B cell (primary cell): ENCODE measurements at regions not wholly inside any gene's neighbourhood (a gene's known extent, or its start where the extent isn't known, plus 50 kb on each side); places are given as distances from the start of the nearest gene placed in this dataset.

Experiments
- ATAC-seq: fragments of 200-7000 bp; cut with Tn5 transposase; one replicate; pipeline ENCODE4 v1.10.0; 2021; ENCODE audit warnings: low read depth, mild to moderate bottlenecking, moderate number of reproducible peaks, moderate library complexity
- CTCF ChIA-PET: fragments of 350-600 bp; sonication (Branson Sonifier 250); formaldehyde crosslinking; loops from one replicate; lab custom pipeline; 2021; ENCODE audit warnings: antibody characterized with exemption, inconsistent platforms; lab: Charles Lee
- POLR2A ChIA-PET: fragments of 350-600 bp; sonication (Branson Sonifier 250); formaldehyde crosslinking; loops from one replicate; lab custom pipeline; 2021; ENCODE audit warnings: antibody characterized with exemption; lab: Charles Lee
- DNase-seq: peaks from one replicate; pipeline ENCODE4 v3.0.0; 2013
- H2AFZ ChIP-seq: 2 replicates; pipeline ENCODE4 v1.6.1; 2012; ENCODE audit warnings: mild to moderate bottlenecking, low read depth, low read length; ENCODE audit not compliant: insufficient read depth, poor library complexity, severe bottlenecking
- H3K27ac ChIP-seq, 2 donors: 1 replicate in 1 of 2; 2 replicates in 1 of 2; pipeline ENCODE4 v1.5.1; 2012 to 2013; ENCODE audit warnings: low read length in 2 of 2, mild to moderate bottlenecking in 2 of 2, moderate library complexity in 1 of 2
- H3K27me3 ChIP-seq, 4 experiments: fragments of 200-600 bp in 1 of 4; sonication (generic) in 1 of 4; replicated peaks in 1 of 4; 1 replicate in 2 of 4; 2 replicates in 2 of 4; pipeline versions ENCODE4 v1.6.1 to v1.7.0; 2013 to 2016; ENCODE audit warnings: low read length in 3 of 4, mild to moderate bottlenecking in 2 of 4, mixed read lengths in 1 of 4, moderate library complexity in 1 of 4; ENCODE audit not compliant: insufficient read depth in 4 of 4, control insufficient read depth in 3 of 4; ENCODE audit errors: control extremely low read depth in 1 of 4
- H3K36me3 ChIP-seq, 2 experiments: replicated peaks in 1 of 2; 1 replicate in 1 of 2; 2 replicates in 1 of 2; pipeline versions ENCODE4 v1.6.1 to v1.7.1; 2013; ENCODE audit warnings: low read length in 1 of 2; ENCODE audit not compliant: insufficient read depth in 2 of 2, control insufficient read depth in 1 of 2; ENCODE audit errors: control extremely low read depth in 1 of 2, extremely low read depth in 1 of 2
- H3K4me1 ChIP-seq, 2 donors: fragments of 200-600 bp in 1 of 2; sonication (generic) in 1 of 2; 1 replicate in 1 of 2; 2 replicates in 1 of 2; pipeline versions ENCODE4 v1.5.1 to v1.6.1; 2013 to 2017; ENCODE audit warnings: low read length in 2 of 2; ENCODE audit not compliant: control insufficient read depth in 2 of 2, insufficient read depth in 2 of 2
- H3K4me2 ChIP-seq: replicated peaks from 2 replicates; pipeline ENCODE3; 2012; ENCODE audit warnings: mild to moderate bottlenecking, low read depth, low read length; ENCODE audit not compliant: poor library complexity, severe bottlenecking
- H3K4me3 ChIP-seq, 5 experiments: fragments of 200-600 bp in 1 of 5; sonication (generic) in 1 of 5; 1 replicate in 3 of 5; 2 replicates in 2 of 5; pipeline versions ENCODE4 v1.5.1 to v1.7.0; 2011 to 2016; ENCODE audit warnings: low read length in 4 of 5, mild to moderate bottlenecking in 4 of 5, low read depth in 2 of 5, control low read depth in 1 of 5, moderate library complexity in 1 of 5; ENCODE audit not compliant: insufficient read depth in 1 of 5; ENCODE audit errors: control extremely low read depth in 1 of 5, extremely low read depth in 1 of 5
- H3K79me2 ChIP-seq: fragments of 200-600 bp; sonication (generic); one replicate; pipeline ENCODE4 v1.6.0; 2016; ENCODE audit warnings: low read length; ENCODE audit not compliant: control insufficient read depth, insufficient read depth
- H3K9ac ChIP-seq: fragments of 200-600 bp; sonication (generic); 2 replicates; pipeline ENCODE4 v1.6.1; 2017; ENCODE audit warnings: mild to moderate bottlenecking, low read length, moderate library complexity
- H3K9me3 ChIP-seq, 3 donors: one replicate each; pipeline versions ENCODE4 v1.6.1 to v1.7.1; 2013; ENCODE audit warnings: low read length in 2 of 3; ENCODE audit not compliant: control insufficient read depth in 2 of 3, insufficient read depth in 1 of 3; ENCODE audit errors: control extremely low read depth in 1 of 3
- H4K20me1 ChIP-seq: 2 replicates; pipeline ENCODE4 v1.6.0; 2012; ENCODE audit warnings: mild to moderate bottlenecking, low read length; ENCODE audit not compliant: insufficient read depth, control insufficient read depth, poor library complexity, severe bottlenecking
- H3K27ac Mint-ChIP-seq: one replicate; pipeline ENCODE4 v1.8.0; 2021; ENCODE audit warnings: mixed read lengths
- H3K27me3 Mint-ChIP-seq: one replicate; pipeline ENCODE4 v1.8.0; 2021; ENCODE audit warnings: mixed read lengths
- H3K4me1 Mint-ChIP-seq: one replicate; pipeline ENCODE4 v1.8.0; 2021; ENCODE audit warnings: mixed read lengths
- H3K4me3 Mint-ChIP-seq: one replicate; pipeline ENCODE4 v1.8.0; 2021; ENCODE audit warnings: mixed read lengths
- H3K9me3 Mint-ChIP-seq: one replicate; pipeline ENCODE4 v1.8.0; 2022; ENCODE audit warnings: mixed read lengths; ENCODE audit not compliant: insufficient read depth
- EZH2 ChIP-seq: IDR thresholded peaks from 2 replicates; pipeline ENCODE4 v1.6.1; 2012; ENCODE audit warnings: borderline replicate concordance, low read depth, mild to moderate bottlenecking, moderate library complexity, low read length; ENCODE audit not compliant: insufficient read depth, poor library complexity, severe bottlenecking
- WGBS: methylation state at CpG from one replicate; pipeline ENCODE4 v1.1.5; 2013; ENCODE audit warnings: missing lambda C conversion rate; ENCODE audit not compliant: insufficient coverage; 5-methylcytosine and 5-hydroxymethylcytosine counted together
- intact Hi-C: fragments of 100-400 bp; cut with micrococcal nuclease; formaldehyde crosslinking; loops from one replicate; pipeline ENCODE4 v1.10.0; 2022
- TF ChIP-seq, protein P1 (sequence below): fragments of 200-600 bp; IDR thresholded peaks from one replicate; pipeline ENCODE4 v1.8.0; 2022; ENCODE audit warnings: antibody characterized with exemption, mild to moderate bottlenecking

DNA sequence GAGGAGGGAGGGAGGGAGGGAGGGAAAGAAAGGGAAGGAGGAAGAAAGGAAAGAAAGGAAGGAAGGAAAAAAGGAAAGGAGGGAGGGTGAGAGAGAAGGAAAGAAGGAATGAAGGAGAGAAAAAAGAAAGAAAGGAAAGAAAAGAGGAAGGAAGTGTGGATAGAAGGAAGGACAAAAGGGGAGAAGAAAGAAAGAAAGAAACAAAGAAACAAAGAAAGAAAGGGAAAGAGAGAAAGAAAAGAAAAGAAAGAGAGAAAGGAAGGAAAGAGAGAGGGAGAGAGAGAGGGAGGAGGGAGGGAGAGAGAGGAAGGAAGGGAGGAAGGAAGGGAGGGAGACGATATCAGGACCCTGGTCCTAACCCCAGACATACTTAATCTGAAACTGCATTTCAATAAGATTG lies 146.2 kb upstream of the ZC3H11B start:
- Histone ChIP-seq H3K27me3 (no peaks in the 10 kb centered on the region), H2AFZ (no peak overlapping the region), H3K4me2 (no peak overlapping the region), H3K9me3 (no peaks in the 10 kb centered on the region), H3K4me1 (no peaks in the 10 kb centered on the region), H3K27ac (no peak overlapping the region), H3K9ac (no peak overlapping the region), H3K79me2 (no peaks in the 10 kb centered on the region), H4K20me1 (no peaks in the 10 kb centered on the region), H3K4me3 (no peak overlapping the region), H3K36me3 (no peaks in the 10 kb centered on the region)
- ChIA-PET POLR2A (no interaction called here), CTCF (no interaction called here)
- Mint-ChIP-seq H3K4me1 (no peaks in the 10 kb centered on the region), H3K9me3 (no peaks in the 10 kb centered on the region), H3K4me3 (no peak overlapping the region), H3K27me3 (no peaks in the 10 kb centered on the region), H3K27ac (no peak overlapping the region)
- DNase-seq, result no peak
- intact Hi-C loops, result no loop called here
- no peak for ATAC-seq
- WGBS, result no CpG with 5 or more reads among the region's 1 CpG
- TF ChIP-seq EZH2, result no peak
- TF ChIP-seq, protein P1, sequence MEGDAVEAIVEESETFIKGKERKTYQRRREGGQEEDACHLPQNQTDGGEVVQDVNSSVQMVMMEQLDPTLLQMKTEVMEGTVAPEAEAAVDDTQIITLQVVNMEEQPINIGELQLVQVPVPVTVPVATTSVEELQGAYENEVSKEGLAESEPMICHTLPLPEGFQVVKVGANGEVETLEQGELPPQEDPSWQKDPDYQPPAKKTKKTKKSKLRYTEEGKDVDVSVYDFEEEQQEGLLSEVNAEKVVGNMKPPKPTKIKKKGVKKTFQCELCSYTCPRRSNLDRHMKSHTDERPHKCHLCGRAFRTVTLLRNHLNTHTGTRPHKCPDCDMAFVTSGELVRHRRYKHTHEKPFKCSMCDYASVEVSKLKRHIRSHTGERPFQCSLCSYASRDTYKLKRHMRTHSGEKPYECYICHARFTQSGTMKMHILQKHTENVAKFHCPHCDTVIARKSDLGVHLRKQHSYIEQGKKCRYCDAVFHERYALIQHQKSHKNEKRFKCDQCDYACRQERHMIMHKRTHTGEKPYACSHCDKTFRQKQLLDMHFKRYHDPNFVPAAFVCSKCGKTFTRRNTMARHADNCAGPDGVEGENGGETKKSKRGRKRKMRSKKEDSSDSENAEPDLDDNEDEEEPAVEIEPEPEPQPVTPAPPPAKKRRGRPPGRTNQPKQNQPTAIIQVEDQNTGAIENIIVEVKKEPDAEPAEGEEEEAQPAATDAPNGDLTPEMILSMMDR, result no peak

DNA sequence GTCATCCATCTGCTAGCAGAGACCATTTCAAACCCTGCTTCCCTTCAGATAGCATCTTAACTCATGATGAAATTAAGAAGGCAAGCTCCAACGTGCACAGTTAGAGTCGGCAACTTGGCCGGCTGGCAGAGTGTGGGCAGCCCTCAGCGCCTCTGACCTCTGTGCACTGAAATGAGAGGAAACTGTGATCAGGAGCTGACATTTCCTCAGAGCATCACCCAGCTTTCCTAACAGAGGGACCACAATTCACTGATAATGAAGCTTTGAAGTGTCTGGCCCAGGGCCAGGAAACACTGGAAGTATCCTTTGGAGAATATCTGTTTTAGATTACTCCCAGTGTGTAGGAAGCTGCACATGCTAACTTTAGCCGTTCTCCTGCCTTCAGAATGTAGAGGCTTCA lies 145.0 kb upstream of the ZC3H11B start:
- Histone ChIP-seq H3K9ac (no peak overlapping the region), H3K27ac (no peak overlapping the region), H3K4me3 (no peak overlapping the region), H3K4me1 (no peaks in the 10 kb centered on the region), H3K79me2 (no peaks in the 10 kb centered on the region), H2AFZ (no peak overlapping the region), H3K27me3 (no peaks in the 10 kb centered on the region), H4K20me1 (no peaks in the 10 kb centered on the region), H3K4me2 (no peak overlapping the region), H3K9me3 (peaks cover 0 to 5% (median 0%) of the 10 kb centered on the region in 3 donors), H3K36me3 (no peaks in the 10 kb centered on the region)
- H3K4me1 Mint-ChIP-seq, result no peaks in the 10 kb centered on the region
- H3K27me3 Mint-ChIP-seq, result no peaks in the 10 kb centered on the region
- ATAC-seq, result no peak
- DNase-seq, result no peak
- TF ChIP-seq EZH2, result no peak
- TF ChIP-seq, protein P1, result no peak
- intact Hi-C loops, result no loop called here
- ChIA-PET CTCF (no interaction called here), POLR2A (no interaction called here)
- WGBS, result 57% methylated on average over 5 of the region's 5 CpGs
- H3K9me3 Mint-ChIP-seq, result no peaks in the 10 kb centered on the region
- H3K4me3 Mint-ChIP-seq, result no peak overlapping the region
- H3K27ac Mint-ChIP-seq, result no peak overlapping the region
